Right lobe of liver (tissue), 6 donors: ENCODE measurements at regions not wholly inside any gene's neighbourhood (a gene's known extent, or its start where the extent isn't known, plus 50 kb on each side); places are given as distances from the start of the nearest gene placed in this dataset.

Experiments
- ATAC-seq, 4 donors: fragments of 200-7000 bp; cut with Tn5 transposase; one replicate each; pipeline ENCODE4 v1.9.1; 2020; ENCODE audit warnings: mild to moderate bottlenecking in 4 of 4, moderate library complexity in 4 of 4
- DNase-seq, 3 donors: peaks; one replicate each; pipeline ENCODE4 v3.0.0-alpha.2; 2020
- H3K27ac ChIP-seq, 3 donors: fragments of 200-600 bp; one replicate each; pipeline ENCODE4 v1.8.0; 2022
- H3K27me3 ChIP-seq, 2 donors: fragments of 200-600 bp; one replicate each; pipeline ENCODE4 v1.8.0; 2022
- H3K36me3 ChIP-seq, 4 donors: fragments of 200-600 bp; sonication (generic) in 1 of 4; one replicate each; pipeline versions ENCODE4 v1.5.1 to v1.8.0; 2017 to 2022; ENCODE audit warnings: control low read depth in 1 of 4
- H3K4me1 ChIP-seq, 4 donors: fragments of 200-600 bp; sonication (generic) in 1 of 4; one replicate each; pipeline versions ENCODE4 v1.5.1 to v1.8.0; 2017 to 2022; ENCODE audit warnings: control low read depth in 1 of 4
- H3K4me3 ChIP-seq, 3 donors: fragments of 200-600 bp; one replicate each; pipeline ENCODE4 v1.8.0; 2022
- H3K9me3 ChIP-seq, 4 donors: fragments of 200-600 bp; sonication (generic) in 1 of 4; one replicate each; pipeline versions ENCODE4 v1.5.1 to v1.8.0; 2017 to 2022; ENCODE audit warnings: control low read depth in 1 of 4
- CTCF ChIP-seq, 4 donors: fragments of 200-600 bp in 3 of 4; fragments of 450-650 bp in 1 of 4; IDR thresholded peaks; one replicate each; pipeline versions ENCODE4 v1.5.1 to v1.8.0; 2016 to 2022; ENCODE audit warnings: antibody characterized with exemption in 4 of 4, mild to moderate bottlenecking in 2 of 4
- POLR2A ChIP-seq: fragments of 450-650 bp; IDR thresholded peaks from one replicate; pipeline ENCODE4 v1.6.1; 2017; ENCODE audit warnings: antibody characterized with exemption, mild to moderate bottlenecking
- WGBS: methylation state at CpG from one replicate; pipeline ENCODE4 v1.1.6; 2018; ENCODE audit warnings: low coverage, low lambda C conversion rate; ENCODE audit not compliant: insufficient coverage; ENCODE audit errors: missing lambda C conversion rate; 5-methylcytosine and 5-hydroxymethylcytosine counted together
- intact Hi-C, 2 donors: fragments of 100-400 bp; cut with DNase I; formaldehyde crosslinking; loops; one replicate each; pipeline versions ENCODE4 v1.11.2 to v1.14.1; 2022
- donor health status: DM: no; HTN: yes; CAD: no.
- donor health status: DM: no; HTN: no; CAD: no.
- donor health status: DM: no; HTN: no; CAD: no.
- donor health status: DM: no; HTN: yes; CAD: no.
- donor health status: DM: no; HTN: yes; CAD: no.

GRCh38 chr18:25686960-25687500, 335.1 kb upstream of the ZNF521 start:
- ATAC-seq (no peak), DNase-seq (no peak)
- Histone ChIP-seq H3K27me3 (no peaks in the 10 kb centered on the region), H3K9me3 (no peaks in the 10 kb centered on the region), H3K36me3 (no peaks in the 10 kb centered on the region), H3K4me3 (no peak overlapping the region), H3K4me1 (no peaks in the 10 kb centered on the region), H3K27ac (no peak overlapping the region)
- WGBS = 44% methylated on average over 3 of the region's 3 CpGs
- intact Hi-C loops = no loop called here
- no peak for TF ChIP-seq CTCF (IDR thresholded peaks at IDR 0.05)
- TF ChIP-seq POLR2A = no peak

DNA sequence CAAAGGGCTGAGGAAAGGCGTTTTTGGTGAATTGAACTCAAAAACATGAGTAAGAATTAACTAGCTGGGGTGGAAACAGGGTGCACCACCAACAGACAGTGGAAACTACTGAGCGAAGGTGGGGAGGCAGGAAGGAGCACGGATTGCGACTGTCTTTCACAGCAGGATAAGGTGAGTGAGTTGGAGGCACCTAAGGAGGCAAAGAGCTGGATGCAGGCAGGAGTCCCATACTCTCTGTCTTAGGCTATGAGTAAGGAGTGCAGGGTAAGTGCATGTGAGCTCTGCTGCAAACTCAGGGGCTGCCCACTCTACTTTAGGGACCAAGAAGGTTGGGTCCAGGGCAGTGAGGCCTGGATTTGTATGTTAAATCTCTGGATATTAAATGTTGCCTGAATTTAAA, 333.1 kb upstream of the ZNF521 start:
- DNase-seq (no peak), ATAC-seq (no peak)
- Histone ChIP-seq H3K4me1 (no peaks in the 10 kb centered on the region), H3K36me3 (no peaks in the 10 kb centered on the region), H3K4me3 (no peak overlapping the region), H3K27ac (no peak overlapping the region), H3K9me3 (no peaks in the 10 kb centered on the region), H3K27me3 (no peaks in the 10 kb centered on the region)
- 42% methylated on average over 4 of the region's 4 CpGs for WGBS
- no peak for TF ChIP-seq CTCF (IDR thresholded peaks at IDR 0.05)
- TF ChIP-seq POLR2A = no peak
- intact Hi-C loops = no loop called here

- intact Hi-C loops = no loop called here
- WGBS = 36% methylated on average over 2 of the region's 2 CpGs
- no peak overlapping the region for H3K4me3 ChIP-seq
- H3K27me3 ChIP-seq = no peaks in the 10 kb centered on the region
- no peaks in the 10 kb centered on the region for H3K4me1 ChIP-seq
- H3K36me3 ChIP-seq = no peaks in the 10 kb centered on the region
- no peaks in the 10 kb centered on the region for H3K9me3 ChIP-seq
- no peak overlapping the region for H3K27ac ChIP-seq
- DNase-seq = no peak
- no peak for ATAC-seq
- TF ChIP-seq CTCF (IDR thresholded peaks at IDR 0.05) (no peak), POLR2A (no peak)
Observed at GRCh38 chr18:25679491-25679890, 327.5 kb upstream of the ZNF521 start.

GRCh38 chr18:25678221-25678620, 326.3 kb upstream of the ZNF521 start:
- DNase-seq (no peak), ATAC-seq (no peak)
- TF ChIP-seq POLR2A (no peak), CTCF (IDR thresholded peaks at IDR 0.05) (no peak)
- Histone ChIP-seq H3K4me3 (no peak overlapping the region), H3K9me3 (no peaks in the 10 kb centered on the region), H3K36me3 (no peaks in the 10 kb centered on the region), H3K4me1 (no peaks in the 10 kb centered on the region), H3K27me3 (no peaks in the 10 kb centered on the region), H3K27ac (no peak overlapping the region)
- WGBS = 46% methylated on average over 4 of the region's 4 CpGs
- intact Hi-C loops = no loop called here
